ENCODE measurements at regions not wholly inside any gene's neighbourhood (a gene's known extent, or its start where the extent isn't known, plus 50 kb on each side); places are given as distances from the start of the nearest gene placed in this dataset.

DNA sequence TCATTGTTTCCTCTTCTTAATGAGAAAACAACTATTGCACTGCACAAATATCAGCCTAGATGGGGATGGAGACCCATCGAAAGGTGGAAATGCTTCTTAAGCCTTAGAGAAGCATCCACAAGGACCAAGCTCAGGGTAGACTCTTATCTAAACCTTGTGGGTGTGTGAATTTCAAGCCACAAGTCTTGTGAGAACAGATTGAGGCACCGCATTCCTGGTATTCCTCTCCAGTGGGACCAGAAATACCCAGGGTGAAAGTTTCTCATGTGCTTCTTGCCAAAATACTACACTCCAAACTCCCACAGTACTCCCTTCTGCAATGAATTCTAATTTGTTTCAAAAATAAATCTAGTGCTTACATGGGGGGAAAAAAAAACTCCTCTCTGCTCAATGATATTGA, 375.6 kb downstream of the PDGFC start:
- H3K4me1 ChIP-seq, result peaks cover 0 to 9% (median 3%) of the 10 kb centered on the region in 3 donors
- WGBS, 2 donors (ENCODE audit: low coverage in 1 of 2), result 72 to 100% methylated on average over 1 to 2 of the region's 2 CpGs
- no peaks in the 10 kb centered on the region for H3K9me3 ChIP-seq
- no peaks in the 10 kb centered on the region for H3K27me3 ChIP-seq
- no peak for TF ChIP-seq POLR2A (IDR thresholded peaks at IDR 0.05)
- no peak for TF ChIP-seq EP300 (IDR thresholded peaks at IDR 0.05)
- TF ChIP-seq, protein P1, sequence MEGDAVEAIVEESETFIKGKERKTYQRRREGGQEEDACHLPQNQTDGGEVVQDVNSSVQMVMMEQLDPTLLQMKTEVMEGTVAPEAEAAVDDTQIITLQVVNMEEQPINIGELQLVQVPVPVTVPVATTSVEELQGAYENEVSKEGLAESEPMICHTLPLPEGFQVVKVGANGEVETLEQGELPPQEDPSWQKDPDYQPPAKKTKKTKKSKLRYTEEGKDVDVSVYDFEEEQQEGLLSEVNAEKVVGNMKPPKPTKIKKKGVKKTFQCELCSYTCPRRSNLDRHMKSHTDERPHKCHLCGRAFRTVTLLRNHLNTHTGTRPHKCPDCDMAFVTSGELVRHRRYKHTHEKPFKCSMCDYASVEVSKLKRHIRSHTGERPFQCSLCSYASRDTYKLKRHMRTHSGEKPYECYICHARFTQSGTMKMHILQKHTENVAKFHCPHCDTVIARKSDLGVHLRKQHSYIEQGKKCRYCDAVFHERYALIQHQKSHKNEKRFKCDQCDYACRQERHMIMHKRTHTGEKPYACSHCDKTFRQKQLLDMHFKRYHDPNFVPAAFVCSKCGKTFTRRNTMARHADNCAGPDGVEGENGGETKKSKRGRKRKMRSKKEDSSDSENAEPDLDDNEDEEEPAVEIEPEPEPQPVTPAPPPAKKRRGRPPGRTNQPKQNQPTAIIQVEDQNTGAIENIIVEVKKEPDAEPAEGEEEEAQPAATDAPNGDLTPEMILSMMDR (IDR thresholded peaks at IDR 0.05), result no peak
- TF ChIP-seq POLR2AphosphoS5 (IDR thresholded peaks at IDR 0.05), result no peak
- no peaks in the 10 kb centered on the region for H3K36me3 ChIP-seq
- no peak overlapping the region for H3K4me3 ChIP-seq
- ATAC-seq, result no peak
- H3K27ac ChIP-seq, result no peak overlapping the region

DNA sequence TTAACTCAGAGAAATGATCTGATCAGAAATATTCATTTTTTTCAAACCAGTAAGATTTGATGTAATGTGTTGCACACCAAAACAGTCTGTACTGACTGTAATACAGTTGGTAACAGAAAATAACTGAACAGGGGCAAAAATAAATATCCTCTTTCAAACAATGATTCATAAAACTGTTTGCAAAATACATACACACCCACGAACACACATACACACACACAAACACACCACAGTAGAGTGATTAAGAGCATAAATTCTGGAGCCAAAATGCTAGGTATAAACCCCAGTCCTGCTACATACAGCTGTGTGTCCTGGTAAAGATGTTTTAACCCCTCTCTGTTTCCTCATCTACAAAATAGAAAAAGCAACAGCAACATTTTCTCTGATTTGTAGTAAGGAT, 376.6 kb downstream of the PDGFC start:
- TF ChIP-seq POLR2AphosphoS5 (IDR thresholded peaks at IDR 0.05) (no peak), POLR2A (IDR thresholded peaks at IDR 0.05) (no peak), EP300 (IDR thresholded peaks at IDR 0.05) (no peak)

DNA sequence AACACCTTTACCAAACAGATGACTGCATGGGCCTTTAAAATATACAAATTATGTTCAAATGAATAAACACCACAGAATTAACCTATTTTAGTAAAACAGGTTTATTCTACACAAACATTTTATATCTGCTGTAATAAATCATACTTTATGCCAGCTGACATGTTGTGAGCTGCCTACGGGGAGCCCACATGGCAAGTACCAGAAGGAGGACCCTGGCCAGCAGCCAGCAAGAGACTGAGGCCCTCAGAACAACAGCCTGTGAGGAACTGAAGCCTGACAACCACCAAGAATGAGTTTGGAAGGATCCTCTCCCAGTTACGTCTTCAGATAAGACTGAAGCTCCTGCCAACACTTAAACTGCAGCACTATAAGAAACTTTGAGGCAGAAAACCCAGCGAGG, 377.0 kb downstream of the PDGFC start:
- H3K27ac ChIP-seq, result no peak overlapping the region
- H3K9me3 ChIP-seq, result no peaks in the 10 kb centered on the region
- H3K36me3 ChIP-seq, result no peaks in the 10 kb centered on the region
- H3K4me1 ChIP-seq, result peaks cover 0 to 9% (median 3%) of the 10 kb centered on the region in 3 donors
- WGBS, 2 donors (ENCODE audit: low coverage in 1 of 2), result 45 to 67% methylated on average over 1 to 2 of the region's 3 CpGs
- no peak overlapping the region for H3K4me3 ChIP-seq
- TF ChIP-seq, protein P1 (IDR thresholded peaks at IDR 0.05), result no peak
- TF ChIP-seq EP300 (IDR thresholded peaks at IDR 0.05), result no peak
- TF ChIP-seq POLR2A (IDR thresholded peaks at IDR 0.05), result no peak
- no peak for TF ChIP-seq POLR2AphosphoS5 (IDR thresholded peaks at IDR 0.05)
- no peak for ATAC-seq
- no peaks in the 10 kb centered on the region for H3K27me3 ChIP-seq

More for the DNA sequence above, 376.6 kb downstream of the PDGFC start:
- H3K27ac ChIP-seq, result no peak overlapping the region
- H3K36me3 ChIP-seq, result no peaks in the 10 kb centered on the region
- H3K27me3 ChIP-seq, result no peaks in the 10 kb centered on the region
- peaks cover 0 to 9% (median 3%) of the 10 kb centered on the region in 3 donors for H3K4me1 ChIP-seq
- 40 to 64% methylated on average over 1 of the region's 1 CpG for WGBS, 2 donors (ENCODE audit: low coverage in 1 of 2)
- no peaks in the 10 kb centered on the region for H3K9me3 ChIP-seq
- H3K4me3 ChIP-seq, result no peak overlapping the region
- ATAC-seq, result no peak

DNA sequence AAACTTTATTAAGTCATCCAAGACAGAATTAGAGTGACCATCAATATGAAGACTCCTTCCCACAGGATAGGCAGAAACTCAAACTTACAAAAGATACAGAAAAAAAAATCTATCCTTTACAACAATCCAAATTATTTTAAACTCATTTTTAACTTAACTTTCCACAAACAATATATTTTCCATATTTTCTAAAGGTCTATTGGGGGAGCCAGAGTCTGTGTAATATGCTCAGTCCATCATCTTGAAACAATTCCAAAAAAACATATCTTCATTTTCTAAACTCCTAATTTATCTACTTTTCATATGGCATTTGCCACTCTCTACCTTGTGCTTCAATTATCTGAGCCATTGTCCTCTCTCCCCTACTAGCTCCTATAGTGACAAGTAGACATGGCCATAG, 378.1 kb downstream of the PDGFC start:
- no peaks in the 10 kb centered on the region for H3K27me3 ChIP-seq
- H3K36me3 ChIP-seq, result no peaks in the 10 kb centered on the region
- no peak for ATAC-seq
- H3K9me3 ChIP-seq, result no peaks in the 10 kb centered on the region
- no peak overlapping the region for H3K27ac ChIP-seq
- H3K4me3 ChIP-seq, result no peak overlapping the region
- TF ChIP-seq, protein P1 (IDR thresholded peaks at IDR 0.05), result peak in 1 of 4 experiments; percentile 39
- TF ChIP-seq POLR2AphosphoS5 (IDR thresholded peaks at IDR 0.05), result no peak
- H3K4me1 ChIP-seq, result peaks cover 0 to 8% (median 3%) of the 10 kb centered on the region in 3 donors

DNA sequence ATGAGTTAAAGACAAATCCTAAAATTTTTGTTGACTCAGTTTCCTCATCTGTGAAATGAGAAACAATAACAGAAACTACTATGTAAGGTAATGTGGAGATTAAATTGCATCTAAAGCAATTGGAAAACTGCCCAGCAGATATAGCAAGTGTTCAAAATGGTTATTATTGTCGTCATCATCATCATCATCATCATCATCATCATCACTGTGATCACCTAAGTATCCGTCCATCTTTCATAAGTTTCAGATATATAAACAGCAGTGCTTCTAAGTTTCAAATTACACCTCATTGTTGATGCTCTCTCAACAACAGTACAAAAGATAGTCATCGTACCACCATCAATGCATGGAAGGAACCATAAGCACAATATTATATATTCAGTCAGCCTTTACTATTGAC, 379.9 kb downstream of the PDGFC start:
- WGBS, 2 donors (ENCODE audit: low coverage in 1 of 2), result 78 to 84% methylated on average over 3 of the region's 3 CpGs
- Histone ChIP-seq H3K4me1 (no peaks in the 10 kb centered on the region), H3K9me3 (no peaks in the 10 kb centered on the region), H3K4me3 (no peak overlapping the region), H3K27me3 (no peaks in the 10 kb centered on the region), H3K27ac (no peak overlapping the region), H3K36me3 (no peaks in the 10 kb centered on the region)
- ATAC-seq, result no peak
- TF ChIP-seq, protein P1 (IDR thresholded peaks at IDR 0.05), result no peak
- TF ChIP-seq POLR2AphosphoS5 (IDR thresholded peaks at IDR 0.05) (no peak), POLR2A (IDR thresholded peaks at IDR 0.05) (no peak), EP300 (IDR thresholded peaks at IDR 0.05) (no peak)

Data from gastroesophageal sphincter (tissue), 4 donors.